Epithelial cell of esophagus (primary cell): ENCODE measurements at regions not wholly inside any gene's neighbourhood (a gene's known extent, or its start where the extent isn't known, plus 50 kb on each side); places are given as distances from the start of the nearest gene placed in this dataset.

Experiments used
- DNase-seq: peaks from one replicate; pipeline ENCODE4 v3.0.0; 2010; ENCODE audit warnings: low read depth
- H3K4me3 ChIP-seq: 2 replicates; pipeline ENCODE4 v1.5.1; 2011; ENCODE audit warnings: mild to moderate bottlenecking, low read length, control low read depth
- CTCF ChIP-seq: IDR thresholded peaks from 2 replicates; pipeline ENCODE4 v1.5.1; 2011; ENCODE audit warnings: low read depth, mild to moderate bottlenecking, low read length, control low read depth, inconsistent platforms; ENCODE audit not compliant: insufficient read depth; ENCODE audit errors: missing control alignments

- TF ChIP-seq CTCF, result no peak
- H3K4me3 ChIP-seq, result no peak overlapping the region
- DNase-seq, result peak; percentile 65
Measured at GRCh38 chr16:27728691-27729090, 178.7 kb downstream of the KATNIP start.

- DNase-seq, result peak; percentile 40
- TF ChIP-seq CTCF, result no peak
- no peak overlapping the region for H3K4me3 ChIP-seq
Measured at GRCh38 chr16:27729516-27730304, 179.8 kb downstream of the KATNIP start.

GRCh38 chr16:27730661-27731210 is 180.8 kb downstream of the KATNIP start:
- no peak for DNase-seq
- no peak overlapping the region for H3K4me3 ChIP-seq
- no peak for TF ChIP-seq CTCF

GRCh38 chr16:27735031-27735430 is 185.1 kb downstream of the KATNIP start:
- DNase-seq, result no peak
- TF ChIP-seq CTCF, result no peak
- H3K4me3 ChIP-seq, result no peak overlapping the region

GRCh38 chr16:27736431-27736830 is 186.5 kb downstream of the KATNIP start:
- TF ChIP-seq CTCF, result no peak
- DNase-seq, result no peak

GRCh38 chr16:27737513-27737912 is 187.6 kb downstream of the KATNIP start:
- no peak for TF ChIP-seq CTCF
- no peak overlapping the region for H3K4me3 ChIP-seq
- DNase-seq, result peak; percentile 65

More at GRCh38 chr16:27736431-27736830, 186.5 kb downstream of the KATNIP start:
- H3K4me3 ChIP-seq, result no peak overlapping the region
